Activated T-cell treated with anti-CD3 and anti-CD28 coated beads, Interleukin-2, amount 50 U/mL, for 72 hours (primary cell): ENCODE measurements at regions not wholly inside any gene's neighbourhood (a gene's known extent, or its start where the extent isn't known, plus 50 kb on each side); places are given as distances from the start of the nearest gene placed in this dataset.
"Not testable (repeated sequence)": the region's sequence is repeated elsewhere in the genome, so short reads cannot be mapped to it uniquely, and the experiment has no call there.

Experiments used
- ATAC-seq, 2 donors: fragments of 150-1000 bp; cut with Tn5 transposase; replicated peaks in 1 of 2; 2 replicates each; pipeline ENCODE4 v1.10.0; 2021; ENCODE audit warnings: moderate library complexity in 2 of 2, mild to moderate bottlenecking in 1 of 2
- DNase-seq, 2 donors: peaks; one replicate each; pipeline ENCODE4 v3.0.0; 2021 to 2022; ENCODE audit warnings: mixed read lengths in 1 of 2
- H3K27ac Mint-ChIP-seq: one replicate; pipeline ENCODE4 v1.8.0; 2022; ENCODE audit warnings: mild to moderate bottlenecking, moderate library complexity, mixed read lengths
- H3K27me3 Mint-ChIP-seq: one replicate; pipeline ENCODE4 v1.8.0; 2022; ENCODE audit warnings: low read depth, mixed read lengths
- H3K36me3 Mint-ChIP-seq, 2 donors: one replicate each; pipeline ENCODE4 v1.8.0; 2022; ENCODE audit warnings: mixed read lengths in 2 of 2, mild to moderate bottlenecking in 1 of 2; ENCODE audit not compliant: insufficient read depth in 2 of 2
- H3K4me1 Mint-ChIP-seq: one replicate; pipeline ENCODE4 v1.8.0; 2022; ENCODE audit warnings: low read depth, mixed read lengths
- H3K4me3 Mint-ChIP-seq, 2 donors: one replicate each; pipeline ENCODE4 v1.8.0; 2022; ENCODE audit warnings: mild to moderate bottlenecking in 2 of 2, mixed read lengths in 2 of 2, moderate library complexity in 2 of 2
- H3K9me3 Mint-ChIP-seq, 2 donors: one replicate each; pipeline ENCODE4 v1.8.0; 2022; ENCODE audit warnings: mixed read lengths in 2 of 2

GRCh38 chr20:47447350-47448296, 54.1 kb upstream of the NCOA3 start:
- H3K9me3 Mint-ChIP-seq, H3K27me3 Mint-ChIP-seq, DNase-seq, H3K36me3 Mint-ChIP-seq, H3K4me3 Mint-ChIP-seq, ATAC-seq, H3K27ac Mint-ChIP-seq: not testable (repeated sequence)
- peaks cover 15% of the 10 kb centered on the region for H3K4me1 Mint-ChIP-seq

GRCh38 chr20:47448429-47448828, 53.3 kb upstream of the NCOA3 start:
- ATAC-seq (no peak), DNase-seq (no peak)
- Mint-ChIP-seq H3K36me3 (no peaks in the 10 kb centered on the region), H3K27me3 (no peaks in the 10 kb centered on the region), H3K27ac (no peak overlapping the region), H3K4me1 (peaks cover 23% of the 10 kb centered on the region), H3K9me3 (peaks cover 0 to 2% of the 10 kb centered on the region in 2 donors), H3K4me3 (no peak overlapping the region)

GRCh38 chr20:47451602-47451904, 50.1 kb upstream of the NCOA3 start:
- H3K4me3 Mint-ChIP-seq = no peak overlapping the region
- no peak for ATAC-seq
- no peak overlapping the region for H3K27ac Mint-ChIP-seq
- H3K4me1 Mint-ChIP-seq = peaks cover 52% of the 10 kb centered on the region
- no peaks in the 10 kb centered on the region for H3K36me3 Mint-ChIP-seq
- H3K9me3 Mint-ChIP-seq = peaks cover 0 to 2% of the 10 kb centered on the region in 2 donors
- DNase-seq = no peak
- no peaks in the 10 kb centered on the region for H3K27me3 Mint-ChIP-seq
